ENCODE measurements at regions not wholly inside any gene's neighbourhood (a gene's known extent, or its start where the extent isn't known, plus 50 kb on each side); places are given as distances from the start of the nearest gene placed in this dataset.

GRCh38 chr11:22567759-22568158 is 57.9 kb downstream of the FANCF start:
- no peak overlapping the region for H3K4me3 ChIP-seq (ENCODE audit: control insufficient read depth, low read depth, low read length)
- DNase-seq (ENCODE audit: low read depth): no peak
- TF ChIP-seq, protein P1, sequence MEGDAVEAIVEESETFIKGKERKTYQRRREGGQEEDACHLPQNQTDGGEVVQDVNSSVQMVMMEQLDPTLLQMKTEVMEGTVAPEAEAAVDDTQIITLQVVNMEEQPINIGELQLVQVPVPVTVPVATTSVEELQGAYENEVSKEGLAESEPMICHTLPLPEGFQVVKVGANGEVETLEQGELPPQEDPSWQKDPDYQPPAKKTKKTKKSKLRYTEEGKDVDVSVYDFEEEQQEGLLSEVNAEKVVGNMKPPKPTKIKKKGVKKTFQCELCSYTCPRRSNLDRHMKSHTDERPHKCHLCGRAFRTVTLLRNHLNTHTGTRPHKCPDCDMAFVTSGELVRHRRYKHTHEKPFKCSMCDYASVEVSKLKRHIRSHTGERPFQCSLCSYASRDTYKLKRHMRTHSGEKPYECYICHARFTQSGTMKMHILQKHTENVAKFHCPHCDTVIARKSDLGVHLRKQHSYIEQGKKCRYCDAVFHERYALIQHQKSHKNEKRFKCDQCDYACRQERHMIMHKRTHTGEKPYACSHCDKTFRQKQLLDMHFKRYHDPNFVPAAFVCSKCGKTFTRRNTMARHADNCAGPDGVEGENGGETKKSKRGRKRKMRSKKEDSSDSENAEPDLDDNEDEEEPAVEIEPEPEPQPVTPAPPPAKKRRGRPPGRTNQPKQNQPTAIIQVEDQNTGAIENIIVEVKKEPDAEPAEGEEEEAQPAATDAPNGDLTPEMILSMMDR (conservative IDR thresholded peaks at IDR 0.05; ENCODE audit: control insufficient read depth, insufficient read depth, low read depth, low read length): no peak

DNA sequence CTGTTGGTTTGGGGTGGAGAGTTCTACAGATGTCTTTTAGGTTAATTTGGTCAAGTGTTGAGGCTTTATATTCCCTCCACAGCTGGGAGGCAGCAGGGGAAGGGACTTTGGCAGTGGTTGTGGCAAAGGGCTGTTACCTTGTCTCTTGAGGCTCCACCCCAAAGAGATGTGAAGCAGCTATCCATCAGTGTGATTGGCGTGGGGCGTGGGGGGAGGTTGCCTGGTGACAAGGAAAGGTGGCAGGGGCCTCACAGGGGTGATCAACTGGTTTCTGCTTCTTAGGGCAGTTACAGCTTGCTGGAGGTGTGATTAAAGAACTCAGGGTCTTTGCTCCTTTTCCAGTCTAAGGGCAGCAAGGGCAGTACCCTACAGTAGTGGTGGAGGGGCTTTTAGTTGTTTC is 59.3 kb downstream of the FANCF start:
- TF ChIP-seq, protein P1 (conservative IDR thresholded peaks at IDR 0.05; ENCODE audit: control insufficient read depth, insufficient read depth, low read depth, low read length): no peak
- DNase-seq (ENCODE audit: low read depth): no peak
- H3K4me3 ChIP-seq (ENCODE audit: control insufficient read depth, low read depth, low read length): no peak overlapping the region

GRCh38 chr11:22561283-22561682 is 64.3 kb downstream of the FANCF start:
- DNase-seq (ENCODE audit: low read depth): no peak
- TF ChIP-seq, protein P1 (conservative IDR thresholded peaks at IDR 0.05; ENCODE audit: control insufficient read depth, insufficient read depth, low read depth, low read length): no peak
- no peak overlapping the region for H3K4me3 ChIP-seq (ENCODE audit: control insufficient read depth, low read depth, low read length)

DNA sequence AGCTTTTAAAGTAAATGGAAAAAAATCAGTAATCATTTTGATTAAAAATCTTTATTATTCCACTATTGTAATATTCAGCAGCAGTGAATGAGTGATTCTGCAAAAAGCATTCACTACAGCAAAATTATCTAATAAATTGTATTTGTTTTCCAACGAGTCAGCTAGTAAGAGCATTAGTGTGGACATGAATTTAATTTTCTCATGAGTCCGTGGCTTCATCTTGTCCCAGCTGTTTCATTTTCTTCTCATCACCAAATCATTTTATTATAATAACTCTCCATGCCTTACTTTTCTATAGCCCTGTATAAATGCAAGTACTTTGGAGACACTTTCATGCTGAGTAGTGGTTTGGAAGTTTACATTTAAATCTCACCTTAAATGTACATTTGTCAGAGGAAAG is 66.2 kb downstream of the FANCF start:
- no peak for DNase-seq (ENCODE audit: low read depth)
- no peak overlapping the region for H3K4me3 ChIP-seq (ENCODE audit: control insufficient read depth, low read depth, low read length)
- TF ChIP-seq, protein P1 (conservative IDR thresholded peaks at IDR 0.05; ENCODE audit: control insufficient read depth, insufficient read depth, low read depth, low read length): no peak

DNA sequence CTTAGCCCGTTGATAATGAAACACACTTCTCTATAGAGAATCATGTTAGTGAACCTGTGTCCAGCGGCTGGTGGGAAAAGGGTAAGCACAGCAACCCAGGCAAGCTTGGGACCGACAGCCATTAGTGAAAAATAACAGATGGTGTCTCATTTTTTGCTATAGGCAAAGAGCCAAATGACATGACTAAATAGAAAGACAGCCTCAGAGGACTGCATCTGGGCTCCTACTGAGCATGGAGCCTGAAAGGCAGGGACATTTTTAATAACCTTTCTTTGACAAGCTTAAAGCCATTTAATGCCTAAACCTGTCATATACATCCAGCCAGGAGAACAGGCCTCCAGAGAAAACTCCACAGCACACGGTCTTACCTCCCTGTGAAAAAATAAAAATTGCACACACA is 67.0 kb downstream of the FANCF start:
- DNase-seq (ENCODE audit: low read depth): peak; percentile 6
- no peak overlapping the region for H3K4me3 ChIP-seq (ENCODE audit: control insufficient read depth, low read depth, low read length)
- TF ChIP-seq, protein P1 (conservative IDR thresholded peaks at IDR 0.05; ENCODE audit: control insufficient read depth, insufficient read depth, low read depth, low read length): no peak

GRCh38 chr11:22556381-22556780 is 69.2 kb downstream of the FANCF start:
- TF ChIP-seq, protein P1 (conservative IDR thresholded peaks at IDR 0.05; ENCODE audit: control insufficient read depth, insufficient read depth, low read depth, low read length): no peak
- no peak overlapping the region for H3K4me3 ChIP-seq (ENCODE audit: control insufficient read depth, low read depth, low read length)
- DNase-seq (ENCODE audit: low read depth): no peak

DNA sequence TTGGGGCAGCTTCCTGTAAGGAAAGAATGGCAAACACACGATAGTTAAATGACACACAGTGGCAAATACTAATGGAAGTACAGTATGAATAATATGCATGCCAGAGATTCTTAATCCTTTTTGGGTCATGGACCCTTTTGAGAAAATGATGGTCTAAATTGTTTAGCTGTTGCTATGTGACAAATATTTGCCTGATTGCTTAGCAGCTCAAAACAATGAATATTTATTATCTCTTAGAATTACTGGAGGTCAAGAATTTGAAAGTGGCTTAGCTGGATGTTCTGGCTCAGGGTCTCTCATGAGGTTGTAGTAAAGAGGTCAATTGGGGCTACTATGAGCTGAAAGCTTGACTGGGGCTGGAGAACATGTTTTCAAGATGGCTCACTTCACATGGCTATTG is 69.7 kb downstream of the FANCF start:
- no peak overlapping the region for H3K4me3 ChIP-seq (ENCODE audit: control insufficient read depth, low read depth, low read length)
- TF ChIP-seq, protein P1 (conservative IDR thresholded peaks at IDR 0.05; ENCODE audit: control insufficient read depth, insufficient read depth, low read depth, low read length): no peak
- DNase-seq (ENCODE audit: low read depth): no peak
